ENCODE measurements at regions not wholly inside any gene's neighbourhood (a gene's known extent, or its start where the extent isn't known, plus 50 kb on each side); places are given as distances from the start of the nearest gene placed in this dataset.
A peak's percentile ranks its signal among the peaks of the same experiment; 100 is the strongest.

DNA sequence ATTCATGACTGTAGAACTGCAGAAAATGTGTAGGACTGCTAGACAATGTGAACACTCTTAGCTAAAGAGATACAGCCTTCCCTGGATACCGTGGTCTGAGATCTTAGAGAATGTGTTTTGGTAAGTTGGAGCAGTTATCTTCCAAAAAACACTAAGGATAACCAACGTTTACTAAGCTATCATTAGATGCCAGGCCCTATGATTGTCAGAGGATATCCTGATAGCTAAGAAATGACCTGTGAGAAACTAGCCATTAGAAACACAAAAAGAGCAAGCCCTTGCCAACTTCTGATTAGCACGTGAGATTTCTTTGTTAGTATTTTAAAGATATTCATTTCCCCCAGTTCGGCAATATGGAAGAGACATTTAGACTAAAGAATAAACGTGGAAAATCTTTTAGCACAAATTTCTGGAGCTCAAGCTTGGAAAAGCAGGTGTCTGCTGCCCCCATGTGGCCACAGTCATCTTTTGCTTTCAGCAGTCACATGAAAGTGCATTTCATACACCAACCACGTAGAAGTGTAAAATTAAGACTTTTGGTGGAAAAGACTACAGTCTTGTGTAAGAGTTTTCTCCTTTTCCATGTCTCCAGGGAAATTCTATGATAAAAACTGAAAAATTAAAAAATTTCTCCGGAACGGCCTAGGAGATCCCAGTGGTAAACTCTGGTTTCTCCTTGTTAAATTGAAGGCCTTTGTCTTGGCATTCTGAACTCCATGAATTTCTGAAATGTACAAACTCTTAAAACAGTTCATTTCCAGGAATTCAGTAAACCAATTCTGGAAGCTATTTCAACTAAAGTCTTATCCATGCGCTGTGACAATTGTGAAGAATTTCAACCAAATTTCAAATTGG, 136.4 kb downstream of the ZNF674 start:
- DNase-seq = peak; percentile 40
- Mint-ChIP-seq H3K4me3 (no peak overlapping the region), H3K27me3 (ENCODE audit: insufficient read depth) (no peaks in the 10 kb centered on the region), H3K9me3 (no peaks in the 10 kb centered on the region), H3K27ac (no peak overlapping the region), H3K4me1 (ENCODE audit: low read depth) (peaks cover 24% of the 10 kb centered on the region), H3K36me3 (ENCODE audit: low read depth) (no peaks in the 10 kb centered on the region)
- TF ChIP-seq, protein P1, sequence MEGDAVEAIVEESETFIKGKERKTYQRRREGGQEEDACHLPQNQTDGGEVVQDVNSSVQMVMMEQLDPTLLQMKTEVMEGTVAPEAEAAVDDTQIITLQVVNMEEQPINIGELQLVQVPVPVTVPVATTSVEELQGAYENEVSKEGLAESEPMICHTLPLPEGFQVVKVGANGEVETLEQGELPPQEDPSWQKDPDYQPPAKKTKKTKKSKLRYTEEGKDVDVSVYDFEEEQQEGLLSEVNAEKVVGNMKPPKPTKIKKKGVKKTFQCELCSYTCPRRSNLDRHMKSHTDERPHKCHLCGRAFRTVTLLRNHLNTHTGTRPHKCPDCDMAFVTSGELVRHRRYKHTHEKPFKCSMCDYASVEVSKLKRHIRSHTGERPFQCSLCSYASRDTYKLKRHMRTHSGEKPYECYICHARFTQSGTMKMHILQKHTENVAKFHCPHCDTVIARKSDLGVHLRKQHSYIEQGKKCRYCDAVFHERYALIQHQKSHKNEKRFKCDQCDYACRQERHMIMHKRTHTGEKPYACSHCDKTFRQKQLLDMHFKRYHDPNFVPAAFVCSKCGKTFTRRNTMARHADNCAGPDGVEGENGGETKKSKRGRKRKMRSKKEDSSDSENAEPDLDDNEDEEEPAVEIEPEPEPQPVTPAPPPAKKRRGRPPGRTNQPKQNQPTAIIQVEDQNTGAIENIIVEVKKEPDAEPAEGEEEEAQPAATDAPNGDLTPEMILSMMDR (IDR thresholded peaks at IDR 0.05) = peak; percentile 87

DNA sequence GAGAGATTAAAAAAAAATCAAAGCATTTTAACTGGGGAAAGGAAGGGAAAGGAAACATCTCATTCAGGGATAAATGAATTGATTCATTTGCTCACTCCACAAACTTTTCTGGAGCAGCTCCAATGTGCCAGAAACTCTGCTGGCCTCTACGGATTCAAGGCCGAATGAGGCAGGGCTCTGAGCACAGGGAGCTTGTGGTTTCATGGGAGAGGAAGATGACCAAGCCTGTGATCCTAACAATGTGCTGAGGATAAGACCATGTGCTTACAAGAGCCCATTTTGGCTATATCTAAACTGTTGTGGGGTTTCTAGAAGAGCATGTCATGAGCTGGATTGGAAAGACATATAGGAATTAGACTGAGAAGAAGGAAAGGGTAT, 137.5 kb downstream of the ZNF674 start:
- no peak overlapping the region for H3K4me3 Mint-ChIP-seq
- TF ChIP-seq, protein P1 (IDR thresholded peaks at IDR 0.05) = no peak
- peak overlapping the region; percentile 4; the same call in 1 of the 2 replicates for H3K27ac Mint-ChIP-seq
- peaks cover 24% of the 10 kb centered on the region for H3K4me1 Mint-ChIP-seq (ENCODE audit: low read depth)
- H3K27me3 Mint-ChIP-seq (ENCODE audit: insufficient read depth) = no peaks in the 10 kb centered on the region
- H3K36me3 Mint-ChIP-seq (ENCODE audit: low read depth) = no peaks in the 10 kb centered on the region
- H3K9me3 Mint-ChIP-seq = no peaks in the 10 kb centered on the region
- DNase-seq = no peak

DNA sequence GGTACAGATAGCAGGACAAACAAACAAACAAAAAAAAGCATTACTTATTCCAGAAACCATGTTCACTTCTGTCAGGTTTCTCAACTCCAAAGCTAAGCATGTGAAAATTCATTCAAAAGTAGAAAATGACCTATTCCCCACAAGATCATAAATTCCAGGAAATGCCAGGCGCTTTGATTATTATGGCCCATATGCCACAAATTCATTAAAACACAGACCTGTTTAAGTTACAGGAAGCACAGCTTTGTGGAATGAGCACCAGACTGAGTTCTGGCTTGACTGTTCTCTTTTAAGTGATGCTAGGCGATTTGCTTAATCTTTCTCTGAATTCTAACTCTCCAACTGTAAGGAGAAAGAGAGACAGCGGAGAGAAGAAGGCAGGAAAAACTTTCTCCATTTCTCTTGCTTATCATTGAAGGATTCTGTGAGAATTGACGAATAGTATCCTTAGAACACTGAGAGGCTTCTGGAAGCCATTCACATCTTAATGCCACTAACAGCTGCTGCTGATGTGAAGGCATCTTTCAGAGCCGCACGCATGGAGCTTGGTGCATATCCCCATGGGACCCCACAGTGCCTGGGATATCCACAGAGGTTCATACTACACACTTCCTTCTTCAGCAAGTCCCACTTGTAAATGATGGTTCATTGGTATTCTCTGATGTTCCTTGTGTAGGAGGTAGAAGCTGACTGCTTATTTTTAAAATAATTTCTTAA, 138.0 kb downstream of the ZNF674 start:
- Mint-ChIP-seq H3K4me3 (no peak overlapping the region), H3K27ac (no peak overlapping the region), H3K36me3 (ENCODE audit: low read depth) (no peaks in the 10 kb centered on the region), H3K9me3 (no peaks in the 10 kb centered on the region), H3K4me1 (ENCODE audit: low read depth) (peaks cover 24% of the 10 kb centered on the region), H3K27me3 (ENCODE audit: insufficient read depth) (no peaks in the 10 kb centered on the region)
- TF ChIP-seq, protein P1 (IDR thresholded peaks at IDR 0.05) = no peak
- no peak for DNase-seq

DNA sequence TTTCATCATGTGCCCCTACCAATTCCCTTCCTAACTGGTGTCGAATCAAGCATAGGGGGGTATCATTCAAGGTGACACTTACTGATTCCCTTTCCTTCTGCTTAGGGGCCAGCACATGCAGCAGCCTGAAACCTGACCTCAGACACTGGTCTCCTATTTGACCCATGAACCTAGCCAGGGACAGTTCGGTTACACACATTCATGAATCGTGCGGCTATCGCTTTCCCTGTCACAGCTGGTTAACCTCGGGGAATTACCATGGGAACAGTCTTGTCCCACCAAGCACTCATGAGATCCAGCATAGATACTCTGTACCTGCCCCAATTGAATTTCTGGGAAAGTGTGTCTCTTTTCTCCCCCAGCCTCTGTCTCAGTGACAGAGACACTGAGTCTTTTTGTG, 140.4 kb downstream of the ZNF674 start:
- no peak overlapping the region for H3K27ac Mint-ChIP-seq

More for the DNA sequence above, 140.4 kb downstream of the ZNF674 start:
- TF ChIP-seq, protein P1 (IDR thresholded peaks at IDR 0.05) = no peak
- no peaks in the 10 kb centered on the region for H3K9me3 Mint-ChIP-seq
- no peaks in the 10 kb centered on the region; the same call in 1 of the 2 replicates for H3K36me3 Mint-ChIP-seq (ENCODE audit: low read depth)
- no peaks in the 10 kb centered on the region for H3K27me3 Mint-ChIP-seq (ENCODE audit: insufficient read depth)
- H3K4me3 Mint-ChIP-seq = no peak overlapping the region
- DNase-seq = no peak
- H3K4me1 Mint-ChIP-seq (ENCODE audit: low read depth) = peaks cover 28% of the 10 kb centered on the region

All from HFFc6 (cell line).